HG02642 (cell line): ENCODE measurements at regions not wholly inside any gene's neighbourhood (a gene's known extent, or its start where the extent isn't known, plus 50 kb on each side); places are given as distances from the start of the nearest gene placed in this dataset.

Source experiments
- ATAC-seq: cut with Tn5 transposase; IDR thresholded peaks from one replicate; pipeline ENCODE4 v1.9.1; 2021; ENCODE audit warnings: mild to moderate bottlenecking; ENCODE audit not compliant: unreplicated experiment, poor library complexity

- no peak for ATAC-seq
Observed at GRCh38 chr21:16590641-16591292, 861.0 kb downstream of the USP25 start.

- no peak for ATAC-seq
Observed at GRCh38 chr21:16592381-16592780, 862.6 kb downstream of the USP25 start.

- no peak for ATAC-seq
Observed at GRCh38 chr21:16594191-16594590, 864.4 kb downstream of the USP25 start.

- ATAC-seq = no peak
Observed at GRCh38 chr21:16596369-16596768, 866.6 kb downstream of the USP25 start.

GRCh38 chr21:16597753-16598152 lies 868.0 kb downstream of the USP25 start:
- no peak for ATAC-seq

GRCh38 chr21:16605597-16605996 lies 875.8 kb downstream of the USP25 start:
- ATAC-seq = no peak

GRCh38 chr21:16606271-16606670 lies 876.5 kb downstream of the USP25 start:
- ATAC-seq = no peak

- no peak for ATAC-seq
Observed at GRCh38 chr21:16608209-16608830, 878.5 kb downstream of the USP25 start.

- no peak for ATAC-seq
Observed at GRCh38 chr21:16619281-16619680, 889.5 kb downstream of the USP25 start.

GRCh38 chr21:16620786-16621320 lies 891.1 kb downstream of the USP25 start:
- no peak for ATAC-seq

GRCh38 chr21:16624479-16625118 lies 888.2 kb upstream of the CXADR start:
- no peak for ATAC-seq

- ATAC-seq = no peak
Observed at GRCh38 chr21:16625491-16625890, 887.4 kb upstream of the CXADR start.

- ATAC-seq = no peak
Observed at GRCh38 chr21:16633831-16634459, 878.9 kb upstream of the CXADR start.

- ATAC-seq = no peak
Observed at GRCh38 chr21:16634515-16634914, 878.3 kb upstream of the CXADR start.

GRCh38 chr21:16640297-16641027 lies 872.4 kb upstream of the CXADR start:
- no peak for ATAC-seq

- ATAC-seq = no peak
Observed at GRCh38 chr21:16642353-16642752, 870.5 kb upstream of the CXADR start.

- ATAC-seq = no peak
Observed at GRCh38 chr21:16644685-16645084, 868.2 kb upstream of the CXADR start.

GRCh38 chr21:16650714-16651366 lies 862.0 kb upstream of the CXADR start:
- ATAC-seq = no peak

- no peak for ATAC-seq
Observed at GRCh38 chr21:16651956-16652355, 860.9 kb upstream of the CXADR start.

GRCh38 chr21:16663436-16663835 lies 849.4 kb upstream of the CXADR start:
- no peak for ATAC-seq
